Stimulated activated CD4-positive, alpha-beta T cell treated with anti-CD3 and anti-CD28 coated beads, Interleukin-2, amount 100 ng/mL, for 48 hours (primary cell): ENCODE measurements at regions not wholly inside any gene's neighbourhood (a gene's known extent, or its start where the extent isn't known, plus 50 kb on each side); places are given as distances from the start of the nearest gene placed in this dataset.

Experiments used
- DNase-seq, 2 donors: peaks; one replicate each; pipeline ENCODE4 v3.0.0-alpha.2; 2020

DNA sequence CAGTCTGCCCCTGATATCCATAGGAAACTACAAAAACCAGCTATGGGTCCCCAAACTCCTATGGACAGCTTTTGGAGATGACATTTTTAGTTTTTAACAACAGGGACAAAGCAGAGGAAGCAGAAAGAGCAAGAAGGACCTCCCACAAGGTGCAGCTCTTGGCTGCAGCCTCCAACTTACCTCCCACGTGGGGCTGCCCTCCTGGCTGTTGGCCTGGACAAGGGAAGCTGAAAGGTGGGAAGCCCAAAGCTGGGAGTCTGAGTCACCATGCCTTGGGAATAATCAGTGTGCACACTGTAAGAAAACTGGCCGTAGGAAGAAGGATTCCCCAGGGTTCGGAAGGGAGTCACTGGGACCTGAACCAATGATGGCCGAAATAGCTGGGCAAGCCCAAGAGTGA is 51.8 kb upstream of the PAX1 start:
- no peak for DNase-seq

GRCh38 chr20:21643417-21643816 is 62.0 kb upstream of the PAX1 start:
- DNase-seq = no peak

DNA sequence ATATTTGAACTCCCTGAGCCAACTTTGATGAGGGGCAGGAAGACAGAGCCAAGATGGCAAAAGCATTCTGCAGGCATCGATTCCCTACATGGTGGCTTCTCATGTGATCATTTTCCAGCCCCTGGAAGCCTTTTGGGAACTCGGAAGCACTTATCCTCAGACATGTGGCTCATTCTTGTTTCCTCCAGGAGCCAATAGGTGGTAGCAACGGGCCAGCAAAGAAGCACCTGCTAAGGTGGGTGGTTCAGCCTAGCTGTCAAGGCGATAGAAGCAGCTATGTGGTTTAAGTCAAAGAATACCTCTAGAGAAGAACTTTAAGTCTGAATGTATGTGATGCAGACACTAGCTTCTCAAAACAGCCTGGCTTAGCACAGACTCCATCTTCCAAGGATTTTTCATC is 64.9 kb upstream of the PAX1 start:
- DNase-seq = no peak

GRCh38 chr20:21633829-21634228 is 71.6 kb upstream of the PAX1 start:
- DNase-seq = no peak

- DNase-seq = no peak
Observed at GRCh38 chr20:21632735-21633053, 72.8 kb upstream of the PAX1 start.

GRCh38 chr20:21632031-21632734 is 73.3 kb upstream of the PAX1 start:
- no peak for DNase-seq

DNA sequence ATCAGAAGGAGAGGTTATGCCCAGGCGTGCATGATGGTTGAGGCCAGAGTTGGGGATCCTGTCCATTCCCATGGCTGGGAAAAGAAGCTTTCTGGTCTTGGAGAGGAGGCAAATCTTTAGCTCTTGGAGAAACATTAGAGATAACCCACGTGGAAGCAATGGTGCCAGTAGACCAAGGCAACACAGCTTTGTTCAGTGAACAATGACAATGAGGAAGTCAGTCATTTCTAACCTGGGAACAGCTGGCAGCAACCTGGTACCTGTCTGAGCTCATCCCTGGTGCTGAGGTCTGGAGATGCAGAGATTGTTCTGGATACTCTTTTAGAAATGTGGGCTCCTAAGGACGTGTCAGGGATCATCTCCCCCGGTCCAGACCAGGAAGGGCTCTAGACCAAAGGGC is 76.7 kb upstream of the PAX1 start:
- DNase-seq = no peak

DNA sequence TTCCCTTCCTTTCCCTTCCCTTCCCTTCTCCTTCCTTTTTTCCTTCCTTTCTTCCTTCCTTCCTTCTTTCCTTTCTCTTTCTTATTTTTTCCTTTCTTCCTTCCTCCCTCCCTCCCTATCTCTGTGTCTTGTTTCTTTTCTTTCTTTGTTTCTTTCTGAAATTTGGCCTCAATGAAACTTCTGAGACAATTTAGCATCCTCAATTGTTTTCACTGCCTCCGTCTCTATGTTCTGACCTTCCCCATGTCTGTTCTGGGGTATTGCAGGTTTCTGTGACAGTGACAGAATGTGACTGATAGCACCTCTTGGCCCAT is 81.7 kb upstream of the PAX1 start:
- no peak for DNase-seq

GRCh38 chr20:21623074-21623780 is 82.2 kb upstream of the PAX1 start:
- DNase-seq = no peak

DNA sequence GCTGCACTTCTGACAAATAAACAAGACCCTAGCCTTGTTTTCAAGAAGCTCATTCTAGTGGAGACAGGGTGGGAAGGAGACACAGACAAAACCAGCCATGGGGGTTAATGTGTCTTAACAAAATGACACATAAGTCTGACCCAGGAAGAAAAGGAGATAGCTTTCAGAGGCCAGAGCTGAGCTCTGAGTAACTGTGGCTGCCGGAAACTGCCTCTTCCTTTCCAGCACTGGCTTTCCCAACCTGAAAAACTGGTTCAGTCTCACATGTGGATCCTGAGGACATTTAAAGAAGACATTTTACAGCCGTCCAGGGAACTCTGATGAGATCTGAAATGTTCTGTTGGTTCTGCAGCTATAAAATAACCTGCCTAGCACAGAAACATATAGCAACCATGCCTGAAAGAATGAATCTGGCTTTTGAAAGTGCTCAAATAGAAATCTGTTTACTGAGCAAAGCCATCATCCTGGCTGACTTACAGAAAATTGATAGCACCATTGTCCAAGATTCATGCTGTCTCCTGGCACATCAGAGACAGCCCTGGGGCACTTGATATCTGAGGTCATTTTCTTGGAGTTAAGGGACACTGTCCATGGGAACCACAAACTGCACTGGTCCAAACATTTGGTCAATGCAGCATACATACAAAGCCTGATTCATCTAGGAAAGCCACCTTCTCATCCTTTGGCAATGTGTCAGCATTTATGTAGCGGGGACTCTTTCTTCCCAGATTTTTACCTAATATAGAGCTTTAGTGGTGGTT is 83.2 kb upstream of the PAX1 start:
- DNase-seq = no peak

GRCh38 chr20:21618759-21619416 is 86.6 kb upstream of the PAX1 start:
- DNase-seq = no peak

- peak; percentile 37 to 53 for DNase-seq
Observed at GRCh38 chr20:21615617-21616080, 89.8 kb upstream of the PAX1 start.

DNA sequence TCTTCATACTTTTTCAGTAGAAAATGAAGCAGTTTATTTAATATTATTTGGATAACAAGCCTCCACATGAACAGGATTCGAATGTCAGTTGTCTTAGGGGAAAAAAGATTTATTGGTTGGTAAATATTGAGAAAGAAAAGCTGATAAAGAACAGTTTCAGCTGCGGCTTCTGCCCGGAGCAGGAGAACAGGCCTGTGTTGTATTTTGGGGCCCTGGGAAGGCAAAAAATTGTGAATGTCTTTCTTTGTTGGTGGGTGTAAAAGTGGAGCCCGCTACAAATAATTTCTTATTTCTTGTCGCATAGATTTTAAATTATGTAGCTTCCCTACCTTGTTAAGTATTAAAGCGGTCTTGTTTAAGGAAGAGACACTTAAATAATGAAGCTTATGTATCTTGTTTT is 90.5 kb upstream of the PAX1 start:
- no peak for DNase-seq

DNA sequence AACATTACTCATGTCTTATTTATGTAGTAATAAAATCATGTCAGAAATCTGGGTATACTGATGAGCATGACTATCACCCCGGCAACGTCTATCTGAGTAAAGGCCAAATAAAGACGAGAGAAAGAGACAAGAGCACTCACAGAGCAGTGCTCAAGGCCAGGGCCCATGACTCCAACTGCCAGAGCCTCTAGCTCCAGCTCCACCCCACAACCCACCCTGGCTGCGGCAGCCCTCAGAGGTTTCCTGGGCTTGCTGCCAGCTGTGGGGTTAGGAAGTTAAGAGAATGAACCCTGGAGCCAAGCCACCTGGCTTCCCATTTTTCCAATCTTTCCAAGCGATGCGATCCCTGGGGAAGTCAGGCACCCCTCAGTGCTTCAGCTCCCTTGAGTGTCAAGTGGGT is 92.0 kb upstream of the PAX1 start:
- no peak for DNase-seq

- no peak for DNase-seq
Observed at GRCh38 chr20:21609981-21610380, 95.5 kb upstream of the PAX1 start.

DNA sequence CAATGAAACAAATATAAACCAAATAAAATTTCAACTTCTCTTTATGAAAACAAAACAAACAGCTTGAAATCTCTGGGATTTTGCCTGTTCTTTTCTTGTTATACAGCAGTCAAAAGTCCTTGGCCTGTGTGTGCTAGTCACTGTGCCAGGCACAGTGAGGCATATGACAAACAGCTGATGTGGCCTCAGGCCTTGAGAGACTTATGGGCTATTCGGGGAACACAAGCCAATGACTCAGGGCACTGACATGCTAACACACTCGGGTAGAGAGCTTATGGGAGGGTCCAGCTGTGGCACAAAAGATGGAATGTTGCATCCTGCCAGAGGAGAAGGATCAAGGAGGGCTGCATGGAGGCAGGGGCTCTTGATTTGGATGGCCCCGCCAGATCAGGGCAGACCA is 95.4 kb upstream of the NKX2-2 start:
- DNase-seq = no peak

DNA sequence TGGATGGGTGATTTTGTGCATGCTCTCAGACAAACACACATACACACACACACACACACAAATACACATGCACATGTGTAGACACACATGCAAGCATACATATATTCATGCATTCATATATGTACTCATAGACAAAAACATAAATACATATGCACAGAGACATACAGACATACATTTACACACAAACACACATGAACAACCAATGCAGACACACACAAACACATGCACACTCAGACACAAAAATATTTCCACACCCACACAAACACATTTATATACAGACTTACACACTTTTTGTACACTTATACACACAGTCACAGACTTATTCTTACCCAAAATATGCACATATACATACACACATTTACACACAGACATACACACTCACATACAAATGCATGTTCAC is 94.9 kb upstream of the NKX2-2 start:
- DNase-seq = no peak

GRCh38 chr20:21607971-21608725 is 94.3 kb upstream of the NKX2-2 start:
- no peak for DNase-seq

GRCh38 chr20:21601799-21602198 is 87.9 kb upstream of the NKX2-2 start:
- DNase-seq = no peak

DNA sequence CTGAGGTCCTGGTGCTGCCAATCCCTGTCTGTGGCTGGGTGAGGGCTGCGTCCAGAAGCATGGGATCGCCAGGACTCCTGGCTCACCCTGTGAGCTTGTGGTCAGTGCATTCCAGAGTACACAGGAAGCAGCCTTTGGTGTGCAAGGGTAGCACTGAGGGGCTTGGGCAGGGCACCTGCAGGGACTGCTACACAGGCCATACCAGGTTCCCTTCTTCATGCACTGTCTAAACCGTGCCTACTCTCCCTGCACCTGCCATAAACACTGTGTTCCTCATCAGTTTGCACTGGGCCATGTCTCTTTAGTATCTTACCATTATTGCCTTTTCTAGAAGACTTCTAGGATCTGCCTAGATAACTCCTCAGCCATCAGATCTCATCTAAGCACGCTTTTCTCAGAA is 72.8 kb upstream of the NKX2-2 start:
- DNase-seq = no peak

DNA sequence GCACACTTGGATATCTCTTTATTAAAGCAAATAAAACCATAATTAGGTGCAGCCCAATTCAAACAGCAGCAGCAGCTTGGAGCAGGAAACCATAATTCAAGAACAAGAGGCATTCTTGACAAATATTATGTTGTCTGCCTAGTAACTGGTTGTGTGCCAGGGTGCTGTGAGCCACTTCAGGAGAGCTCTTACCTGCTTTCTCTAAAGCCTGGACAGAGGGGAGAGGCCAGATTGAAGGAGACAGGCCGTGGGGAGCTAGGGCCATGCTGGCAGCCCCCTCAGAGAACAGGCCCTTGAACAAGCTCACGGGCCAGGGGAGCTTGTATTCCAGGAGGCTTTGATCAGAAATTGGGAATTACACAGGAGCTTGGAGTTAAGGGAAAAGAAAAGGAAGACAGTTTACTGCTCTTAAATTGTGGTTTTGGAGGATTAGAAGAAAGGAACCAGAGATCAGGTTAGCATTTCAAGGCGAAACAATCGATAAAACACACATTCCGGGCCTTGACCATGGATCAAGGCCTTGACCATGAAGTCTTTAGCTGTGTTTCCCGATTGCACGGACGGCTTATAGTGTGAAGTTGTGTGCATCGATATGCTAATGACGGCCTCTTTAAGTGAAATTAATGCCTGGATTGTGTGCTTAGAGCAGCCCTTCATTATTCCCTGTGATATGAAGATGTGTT is 69.8 kb upstream of the NKX2-2 start:
- DNase-seq = no peak

DNA sequence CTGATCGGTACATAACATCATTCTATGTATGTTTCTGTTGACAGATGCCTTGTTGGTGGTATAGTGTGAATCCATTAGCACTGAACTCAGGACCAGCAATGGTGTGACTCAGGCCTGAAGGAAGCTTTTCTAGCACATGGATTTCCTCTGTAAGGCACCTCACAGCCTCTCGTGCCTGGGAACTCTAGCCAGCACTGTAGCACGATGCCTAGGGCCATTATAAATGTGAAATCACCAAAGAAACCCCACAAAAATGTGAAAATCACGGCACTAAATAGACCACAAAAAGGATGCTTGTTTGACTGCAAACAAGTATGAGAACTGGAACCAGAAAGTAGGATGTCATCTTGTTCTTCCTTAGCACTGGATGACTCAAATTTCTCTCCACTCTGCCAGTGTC is 63.7 kb upstream of the NKX2-2 start:
- DNase-seq = no peak
